HG02798 (cell line): ENCODE measurements at regions not wholly inside any gene's neighbourhood (a gene's known extent, or its start where the extent isn't known, plus 50 kb on each side); places are given as distances from the start of the nearest gene placed in this dataset.

Experiments
- ATAC-seq: cut with Tn5 transposase; IDR thresholded peaks from one replicate; pipeline ENCODE4 v1.9.1; 2021; ENCODE audit warnings: mild to moderate bottlenecking; ENCODE audit not compliant: unreplicated experiment, poor library complexity

DNA sequence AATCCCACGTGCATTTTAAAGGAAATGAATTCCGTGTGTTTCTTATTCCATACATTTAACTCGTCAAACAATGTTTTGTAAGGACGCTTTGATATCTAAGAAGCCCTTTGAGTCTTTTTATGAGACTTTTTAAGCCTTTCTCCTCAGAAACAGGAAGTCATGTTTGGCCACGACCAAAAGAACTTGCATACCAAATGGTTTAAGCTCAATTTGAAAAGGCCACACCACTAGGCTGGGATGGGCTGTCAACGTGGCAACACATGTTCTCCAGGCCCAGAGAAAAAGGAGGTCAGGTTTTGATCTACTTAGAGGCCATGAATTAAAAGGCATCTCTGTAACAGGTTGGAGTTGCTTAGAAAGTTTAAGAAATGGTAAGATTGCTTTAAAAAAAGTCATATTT is 441.8 kb downstream of the CMPK2 start:
- ATAC-seq: no peak

GRCh38 chr2:6425032-6425431 is 440.7 kb downstream of the CMPK2 start:
- ATAC-seq: no peak

GRCh38 chr2:6429210-6429986 is 436.3 kb downstream of the CMPK2 start:
- no peak for ATAC-seq

DNA sequence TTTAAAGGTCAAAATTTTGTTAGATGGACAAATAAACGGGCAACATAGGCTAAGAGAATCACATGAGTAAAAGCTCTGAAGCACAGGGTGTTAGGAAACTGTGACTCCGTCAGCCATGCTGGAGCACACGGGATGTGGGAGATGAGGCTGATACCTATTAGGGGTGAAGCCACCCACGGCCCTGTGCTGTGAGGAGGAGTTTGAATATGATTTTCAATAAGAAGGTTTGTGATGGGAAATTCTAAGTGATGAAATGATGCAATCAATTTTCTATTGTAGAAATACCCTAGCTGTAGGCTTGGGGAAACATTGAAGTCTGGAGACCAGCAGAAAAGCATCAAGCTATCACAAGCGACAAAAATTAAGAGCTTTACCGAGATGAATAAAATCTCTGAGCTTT is 431.3 kb downstream of the CMPK2 start:
- ATAC-seq: no peak

- no peak for ATAC-seq
Observed at GRCh38 chr2:6441800-6442199, 423.9 kb downstream of the CMPK2 start.

DNA sequence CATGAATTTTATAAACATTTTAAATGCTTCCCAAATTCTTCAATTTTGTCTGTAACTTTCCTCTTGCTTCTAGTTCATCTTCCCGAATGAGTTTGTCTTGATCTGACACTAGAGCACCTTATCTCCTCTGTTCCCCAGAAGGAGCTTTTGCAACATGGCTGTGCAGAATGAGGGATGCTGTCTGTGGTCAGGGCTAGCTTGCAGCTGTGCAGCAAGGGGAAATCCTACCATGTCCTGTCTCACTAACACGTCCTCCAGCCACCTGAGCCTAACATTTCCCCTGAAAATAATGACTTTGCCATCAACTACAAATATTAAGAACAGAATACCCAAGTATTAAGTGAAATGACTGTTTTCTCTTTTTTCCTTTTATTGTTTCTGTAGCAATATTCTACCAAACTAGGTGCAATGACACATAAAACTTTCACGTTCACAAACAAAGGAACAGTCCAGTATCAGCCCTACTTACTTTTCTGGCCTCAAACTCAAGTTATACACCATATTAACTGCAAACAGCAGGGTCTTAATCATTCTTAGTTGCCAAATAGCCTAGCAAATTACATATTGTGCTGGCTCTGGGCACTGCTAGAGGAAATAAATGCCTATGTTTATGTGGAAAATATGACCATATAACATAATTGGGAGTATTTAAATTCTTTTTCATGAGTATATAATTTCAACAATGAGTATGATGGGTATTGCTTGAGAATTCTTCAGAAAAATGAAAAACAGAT is 423.3 kb downstream of the CMPK2 start:
- ATAC-seq: peak; percentile 44

DNA sequence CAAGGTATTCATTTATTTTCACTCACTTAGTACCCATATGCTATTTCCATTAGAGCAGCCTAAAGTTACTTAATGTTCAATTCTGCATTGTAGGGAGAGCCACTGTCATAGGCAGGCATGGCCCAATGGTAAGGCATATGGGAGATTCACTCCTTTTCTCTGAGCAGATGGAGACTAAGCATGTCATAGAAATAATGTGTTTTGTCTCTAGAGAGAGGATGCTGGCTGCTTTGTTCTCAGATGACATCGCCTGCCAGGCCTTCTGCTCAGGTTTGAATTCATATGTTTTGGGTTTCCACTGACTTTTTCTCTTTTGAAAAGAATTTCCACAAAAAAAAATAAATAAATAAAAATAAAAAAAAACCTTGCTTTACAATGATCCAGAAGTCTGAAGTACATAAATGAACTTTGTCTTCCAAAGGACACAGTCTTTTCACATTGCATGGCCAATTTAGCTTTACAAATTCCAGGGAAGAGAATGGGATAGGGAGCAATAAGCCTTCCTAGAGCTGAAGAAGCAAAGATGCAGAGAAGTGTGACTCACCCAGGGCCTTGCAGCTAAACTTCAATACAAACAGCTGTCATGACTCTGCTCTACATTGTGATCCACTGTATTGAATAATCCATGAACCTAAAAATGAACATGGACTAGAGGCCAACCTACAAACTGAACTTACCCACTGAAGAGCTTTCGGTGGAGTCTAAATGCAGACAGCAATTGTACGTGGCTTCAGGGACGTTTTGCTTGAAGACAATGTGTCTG is 422.5 kb downstream of the CMPK2 start:
- no peak for ATAC-seq

GRCh38 chr2:6444514-6444913 is 421.2 kb downstream of the CMPK2 start:
- no peak for ATAC-seq

GRCh38 chr2:6445156-6445555 is 420.6 kb downstream of the CMPK2 start:
- no peak for ATAC-seq

DNA sequence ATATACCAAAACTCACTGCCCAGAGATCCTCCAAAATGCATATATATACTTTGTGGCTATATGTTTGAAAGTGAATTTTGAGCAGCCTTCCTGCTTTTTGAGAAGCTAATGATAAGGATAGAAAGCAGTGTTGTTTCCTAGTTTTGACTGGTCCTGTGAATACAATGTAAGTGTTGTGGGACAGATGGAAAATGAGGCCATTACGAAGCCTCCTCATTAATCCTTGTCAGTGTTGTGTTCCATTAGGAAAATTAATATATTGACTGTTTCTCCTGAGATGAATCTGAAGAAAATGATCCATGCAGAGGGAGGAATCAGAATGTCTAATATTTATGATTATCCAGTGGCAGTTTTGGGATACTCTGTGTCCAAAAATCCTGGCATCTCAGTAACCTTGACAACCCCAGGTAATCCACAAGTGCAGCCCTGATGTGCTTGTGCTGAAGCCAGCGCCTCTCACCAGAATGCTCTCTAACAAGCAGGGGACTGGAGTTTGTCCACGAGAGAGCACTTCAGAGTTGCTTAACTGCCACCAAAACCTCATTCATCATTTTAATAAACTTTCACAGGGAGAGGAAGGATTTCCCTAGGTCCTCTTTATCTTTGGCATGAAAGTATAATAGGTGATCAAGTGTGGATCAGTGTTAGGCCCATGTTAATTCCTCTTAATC is 418.6 kb downstream of the CMPK2 start:
- ATAC-seq: no peak

- ATAC-seq: no peak
Observed at GRCh38 chr2:6448893-6449292, 416.8 kb downstream of the CMPK2 start.

DNA sequence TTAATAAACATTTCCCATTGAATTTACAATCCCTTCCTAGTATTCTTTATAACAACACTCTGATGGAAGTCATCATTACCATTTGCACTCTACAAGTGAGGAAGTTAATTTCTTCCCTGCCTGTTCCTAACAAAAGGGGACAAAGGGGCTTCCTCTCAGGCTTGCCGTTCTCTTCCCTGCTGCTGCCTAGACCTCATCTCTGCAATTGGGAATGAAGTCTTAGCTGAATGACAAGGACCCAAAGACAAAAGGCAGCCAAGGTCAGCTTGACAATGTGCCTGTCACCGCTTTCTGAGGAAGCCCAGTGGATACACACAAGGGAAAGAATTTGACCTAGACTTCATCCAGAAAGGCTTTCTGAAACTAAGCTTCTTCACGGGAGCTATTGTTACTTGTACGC is 416.4 kb downstream of the CMPK2 start:
- ATAC-seq: no peak

GRCh38 chr2:6452702-6453481 is 412.8 kb downstream of the CMPK2 start:
- ATAC-seq: no peak

- ATAC-seq: no peak
Observed at GRCh38 chr2:6454286-6454990, 411.3 kb downstream of the CMPK2 start.

GRCh38 chr2:6459138-6459537 is 406.6 kb downstream of the CMPK2 start:
- ATAC-seq: no peak

DNA sequence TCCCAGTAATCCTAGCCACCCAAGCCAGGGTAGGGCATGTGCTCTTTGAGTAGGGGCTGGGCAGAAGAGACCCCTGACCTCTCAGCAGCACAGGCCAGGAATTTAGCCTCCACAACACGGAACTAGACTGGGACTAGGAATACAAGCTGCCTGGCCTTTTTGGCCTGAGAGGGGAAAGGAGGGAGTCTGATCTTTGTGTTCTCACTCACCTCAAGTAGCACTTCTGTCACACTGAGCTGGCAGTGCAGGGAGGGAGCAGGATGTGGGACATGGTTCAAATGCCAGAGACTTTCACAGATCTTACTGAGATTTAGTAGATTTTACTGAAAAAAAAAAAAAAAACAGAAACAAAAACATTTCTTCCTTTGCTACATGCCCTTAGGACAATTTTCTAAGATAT is 395.2 kb downstream of the CMPK2 start:
- ATAC-seq: no peak

GRCh38 chr2:6471419-6471818 is 394.3 kb downstream of the CMPK2 start:
- ATAC-seq: no peak

- no peak for ATAC-seq
Observed at GRCh38 chr2:6474161-6475140, 391.3 kb downstream of the CMPK2 start.
